Astrocyte of the cerebellum (primary cell): ENCODE measurements at regions not wholly inside any gene's neighbourhood (a gene's known extent, or its start where the extent isn't known, plus 50 kb on each side); places are given as distances from the start of the nearest gene placed in this dataset.
A peak's percentile ranks its signal among the peaks of the same experiment; 100 is the strongest.

ENCODE experiments used
- DNase-seq: peaks from one replicate; pipeline ENCODE4 v3.0.0-alpha.2; 2011; ENCODE audit warnings: low read depth
- H3K4me3 ChIP-seq: 2 replicates; pipeline ENCODE4 v1.5.1; 2011; ENCODE audit warnings: mild to moderate bottlenecking, low read depth, low read length, moderate library complexity
- CTCF ChIP-seq: IDR thresholded peaks from 2 replicates; pipeline ENCODE4 v1.5.1; 2012; ENCODE audit warnings: low read length, low read depth, moderate library complexity, mild to moderate bottlenecking; ENCODE audit errors: missing control alignments
- in situ Hi-C: cut with HindIII; loops from 2 replicates; pipeline ENCODE4 v1.10.0; 2017; ENCODE audit warnings: low sequenced_read_pairs

GRCh38 chr5:68423154-68423811 lies 207.7 kb downstream of the PIK3R1 start:
- DNase-seq = no peak
- no peak for TF ChIP-seq CTCF
- H3K4me3 ChIP-seq = no peak overlapping the region
- in situ Hi-C loops = no loop called here

- DNase-seq = peak; percentile 12
- no peak for TF ChIP-seq CTCF
- in situ Hi-C loops = no loop called here
- no peak overlapping the region for H3K4me3 ChIP-seq
Observed at GRCh38 chr5:68424799-68425537, 209.4 kb downstream of the PIK3R1 start.

- H3K4me3 ChIP-seq = no peak overlapping the region
- in situ Hi-C loops = no loop called here
Observed at GRCh38 chr5:68426586-68426985, 211.0 kb downstream of the PIK3R1 start.

GRCh38 chr5:68428231-68428811 lies 212.8 kb downstream of the PIK3R1 start:
- in situ Hi-C loops = no loop called here
- H3K4me3 ChIP-seq = no peak overlapping the region
- no peak for DNase-seq
- TF ChIP-seq CTCF = no peak

More at GRCh38 chr5:68426586-68426985, 211.0 kb downstream of the PIK3R1 start:
- no peak for TF ChIP-seq CTCF
- DNase-seq = no peak

GRCh38 chr5:68429510-68429909 lies 214.0 kb downstream of the PIK3R1 start:
- no peak for DNase-seq
- TF ChIP-seq CTCF = no peak
- in situ Hi-C loops = no loop called here
- H3K4me3 ChIP-seq = no peak overlapping the region

GRCh38 chr5:68430279-68430678 lies 214.7 kb downstream of the PIK3R1 start:
- no peak for TF ChIP-seq CTCF
- no peak overlapping the region for H3K4me3 ChIP-seq
- DNase-seq = no peak
- in situ Hi-C loops = no loop called here
